ENCODE measurements at regions not wholly inside any gene's neighbourhood (a gene's known extent, or its start where the extent isn't known, plus 50 kb on each side); places are given as distances from the start of the nearest gene placed in this dataset.

DNA sequence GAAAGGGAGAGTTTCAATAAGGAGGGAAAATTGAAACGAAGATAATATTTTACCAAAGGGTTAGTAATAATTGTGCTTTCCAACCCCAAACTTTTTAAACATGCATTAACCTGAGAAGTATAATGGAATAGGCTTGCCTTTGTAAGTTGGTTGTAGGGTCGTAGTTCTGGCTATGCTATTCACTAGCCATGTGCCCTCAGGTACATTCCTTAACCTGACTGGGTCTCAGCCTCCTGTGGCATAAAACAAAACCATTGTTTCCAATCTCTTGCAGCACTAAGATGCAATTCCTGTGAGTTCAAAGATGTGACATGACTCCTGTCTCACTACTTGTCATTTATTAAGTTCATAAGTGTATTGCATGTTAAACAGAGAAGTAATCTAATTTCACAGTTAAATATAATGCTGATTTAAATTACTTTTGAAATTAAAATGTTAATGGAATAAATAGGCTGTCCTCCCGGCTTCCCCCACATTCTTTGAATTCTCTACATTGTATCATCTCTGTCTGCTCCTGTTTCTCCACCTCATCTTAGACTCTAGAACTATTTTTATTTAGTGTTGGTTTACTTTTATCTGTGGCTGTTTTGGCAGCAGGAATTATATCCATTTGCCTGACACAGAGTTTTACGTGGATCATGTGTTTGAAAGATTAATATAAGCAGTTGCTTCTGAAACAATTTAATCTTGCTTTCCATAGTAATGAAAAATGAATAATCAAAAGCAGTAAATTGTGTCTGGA lies 216.3 kb downstream of the FAT3 start:
- no peak overlapping the region for H3K27ac Mint-ChIP-seq (ENCODE audit: unreplicated experiment)
- H3K36me3 Mint-ChIP-seq (ENCODE audit: low read depth), result no peaks in the 10 kb centered on the region

GRCh38 chr11:92441443-92441726 lies 216.8 kb downstream of the FAT3 start:
- H3K9me3 Mint-ChIP-seq (ENCODE audit: low read depth), result no peaks in the 10 kb centered on the region
- no peak overlapping the region for H3K27ac Mint-ChIP-seq (ENCODE audit: unreplicated experiment)

More for the DNA sequence above, 216.3 kb downstream of the FAT3 start:
- Mint-ChIP-seq H3K9me3 (ENCODE audit: low read depth) (no peaks in the 10 kb centered on the region), H3K4me3 (ENCODE audit: unreplicated experiment) (no peak overlapping the region), H3K27me3 (ENCODE audit: low read depth) (no peaks in the 10 kb centered on the region), H3K4me1 (ENCODE audit: low read depth) (peaks cover 33% of the 10 kb centered on the region)
- no peak for DNase-seq (ENCODE audit: low spot score)
- no peak for TF ChIP-seq CTCF (IDR thresholded peaks at IDR 0.05)

GRCh38 chr11:92443199-92443598 lies 218.6 kb downstream of the FAT3 start:
- no peak overlapping the region for H3K4me3 Mint-ChIP-seq (ENCODE audit: unreplicated experiment)
- no peak for TF ChIP-seq CTCF (IDR thresholded peaks at IDR 0.05)
- H3K27ac Mint-ChIP-seq (ENCODE audit: unreplicated experiment), result no peak overlapping the region
- no peaks in the 10 kb centered on the region for H3K36me3 Mint-ChIP-seq (ENCODE audit: low read depth)
- no peaks in the 10 kb centered on the region for H3K27me3 Mint-ChIP-seq (ENCODE audit: low read depth)
- no peak for DNase-seq (ENCODE audit: low spot score)
- no peaks in the 10 kb centered on the region for H3K9me3 Mint-ChIP-seq (ENCODE audit: low read depth)
- peaks cover 34% of the 10 kb centered on the region for H3K4me1 Mint-ChIP-seq (ENCODE audit: low read depth)

More at GRCh38 chr11:92441443-92441726, 216.8 kb downstream of the FAT3 start:
- TF ChIP-seq CTCF (IDR thresholded peaks at IDR 0.05), result no peak
- no peaks in the 10 kb centered on the region for H3K27me3 Mint-ChIP-seq (ENCODE audit: low read depth)
- H3K36me3 Mint-ChIP-seq (ENCODE audit: low read depth), result no peaks in the 10 kb centered on the region
- DNase-seq (ENCODE audit: low spot score), result no peak
- peaks cover 33% of the 10 kb centered on the region for H3K4me1 Mint-ChIP-seq (ENCODE audit: low read depth)
- no peak overlapping the region for H3K4me3 Mint-ChIP-seq (ENCODE audit: unreplicated experiment)

- no peak for DNase-seq (ENCODE audit: low spot score)
- no peaks in the 10 kb centered on the region for H3K9me3 Mint-ChIP-seq (ENCODE audit: low read depth)
- no peaks in the 10 kb centered on the region for H3K27me3 Mint-ChIP-seq (ENCODE audit: low read depth)
- no peak for TF ChIP-seq CTCF (IDR thresholded peaks at IDR 0.05)
- H3K36me3 Mint-ChIP-seq (ENCODE audit: low read depth), result no peaks in the 10 kb centered on the region
- H3K4me3 Mint-ChIP-seq (ENCODE audit: unreplicated experiment), result no peak overlapping the region
- no peak overlapping the region for H3K27ac Mint-ChIP-seq (ENCODE audit: unreplicated experiment)
- H3K4me1 Mint-ChIP-seq (ENCODE audit: low read depth), result peaks cover 25% of the 10 kb centered on the region
These were observed 223.0 kb downstream of the FAT3 start for GRCh38 chr11:92447586-92447985.

- Mint-ChIP-seq H3K27ac (ENCODE audit: unreplicated experiment) (no peak overlapping the region), H3K4me3 (ENCODE audit: unreplicated experiment) (no peak overlapping the region), H3K4me1 (ENCODE audit: low read depth) (peaks cover 15% of the 10 kb centered on the region), H3K27me3 (ENCODE audit: low read depth) (no peaks in the 10 kb centered on the region), H3K36me3 (ENCODE audit: low read depth) (no peaks in the 10 kb centered on the region), H3K9me3 (ENCODE audit: low read depth) (no peaks in the 10 kb centered on the region)
- no peak for TF ChIP-seq CTCF (IDR thresholded peaks at IDR 0.05)
- no peak for DNase-seq (ENCODE audit: low spot score)
These were observed 224.6 kb downstream of the FAT3 start for GRCh38 chr11:92449222-92449621.
